Stomach (tissue), 4 donors: ENCODE measurements at regions not wholly inside any gene's neighbourhood (a gene's known extent, or its start where the extent isn't known, plus 50 kb on each side); places are given as distances from the start of the nearest gene placed in this dataset.

Experiments
- EP300 ChIP-seq: sonication (generic); formaldehyde crosslinking; IDR thresholded peaks from one replicate; pipeline ENCODE4 v1.6.1; 2017; ENCODE audit warnings: antibody characterized with exemption
- POLR2AphosphoS5 ChIP-seq, 3 donors: sonication (generic); formaldehyde crosslinking; IDR thresholded peaks; one replicate each; pipeline ENCODE4 v1.6.1; 2016; ENCODE audit warnings: antibody characterized with exemption in 3 of 3
- TF ChIP-seq, protein P1 (sequence below), 7 experiments: fragments of 450-650 bp in 4 of 7; fragments of 200-600 bp in 3 of 7; sonication (generic) in 3 of 7; IDR thresholded peaks; one replicate each; pipeline ENCODE4 v1.5.1; 2016 to 2019; ENCODE audit warnings: antibody characterized with exemption in 7 of 7, control low read depth in 2 of 7, mild to moderate bottlenecking in 1 of 7

DNA sequence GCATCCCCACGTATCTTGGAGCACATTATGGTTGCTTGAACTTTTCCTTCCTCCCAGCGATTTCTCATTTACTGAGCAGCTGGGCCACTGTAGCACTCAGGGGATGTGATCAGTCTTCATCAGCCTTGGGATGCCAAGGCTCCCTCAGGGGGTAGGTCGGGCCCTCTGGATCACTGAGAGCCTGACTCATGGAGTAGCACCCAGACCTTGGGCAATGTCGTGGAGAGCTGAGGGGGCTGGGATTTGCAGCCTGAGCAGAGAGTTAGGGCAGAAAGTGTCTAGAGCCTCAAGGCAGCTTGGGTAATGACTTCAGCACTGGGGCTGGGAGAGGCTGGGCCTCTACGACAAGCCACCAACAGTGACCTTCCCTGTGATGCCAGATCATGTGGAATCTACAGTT lies 86.5 kb upstream of the CXCL12 start:
- TF ChIP-seq, protein P1, sequence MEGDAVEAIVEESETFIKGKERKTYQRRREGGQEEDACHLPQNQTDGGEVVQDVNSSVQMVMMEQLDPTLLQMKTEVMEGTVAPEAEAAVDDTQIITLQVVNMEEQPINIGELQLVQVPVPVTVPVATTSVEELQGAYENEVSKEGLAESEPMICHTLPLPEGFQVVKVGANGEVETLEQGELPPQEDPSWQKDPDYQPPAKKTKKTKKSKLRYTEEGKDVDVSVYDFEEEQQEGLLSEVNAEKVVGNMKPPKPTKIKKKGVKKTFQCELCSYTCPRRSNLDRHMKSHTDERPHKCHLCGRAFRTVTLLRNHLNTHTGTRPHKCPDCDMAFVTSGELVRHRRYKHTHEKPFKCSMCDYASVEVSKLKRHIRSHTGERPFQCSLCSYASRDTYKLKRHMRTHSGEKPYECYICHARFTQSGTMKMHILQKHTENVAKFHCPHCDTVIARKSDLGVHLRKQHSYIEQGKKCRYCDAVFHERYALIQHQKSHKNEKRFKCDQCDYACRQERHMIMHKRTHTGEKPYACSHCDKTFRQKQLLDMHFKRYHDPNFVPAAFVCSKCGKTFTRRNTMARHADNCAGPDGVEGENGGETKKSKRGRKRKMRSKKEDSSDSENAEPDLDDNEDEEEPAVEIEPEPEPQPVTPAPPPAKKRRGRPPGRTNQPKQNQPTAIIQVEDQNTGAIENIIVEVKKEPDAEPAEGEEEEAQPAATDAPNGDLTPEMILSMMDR (IDR thresholded peaks at IDR 0.05): no peak
- TF ChIP-seq EP300 (no peak), POLR2AphosphoS5 (IDR thresholded peaks at IDR 0.05) (no peak)
